K562 (cell line): ENCODE measurements at regions not wholly inside any gene's neighbourhood (a gene's known extent, or its start where the extent isn't known, plus 50 kb on each side); places are given as distances from the start of the nearest gene placed in this dataset.

ENCODE experiments used
- CEBPZ ChIP-seq: fragments of 150-350 bp; IDR thresholded peaks from 2 replicates; pipeline ENCODE4 v1.6.1; 2014; ENCODE audit warnings: low read depth, mild to moderate bottlenecking, low read length, borderline replicate concordance
- EZH2 ChIP-seq: IDR thresholded peaks from 2 replicates; pipeline ENCODE4 v1.6.1; 2012; ENCODE audit warnings: low read depth, mild to moderate bottlenecking, inconsistent platforms, low read length, borderline replicate concordance

- TF ChIP-seq EZH2, result no peak
- TF ChIP-seq CEBPZ, result no peak
These were observed 747.4 kb downstream of the UQCRFS1 start for GRCh38 chr19:28465371-28466086.
